Tibial nerve (tissue), 4 donors: ENCODE measurements at regions not wholly inside any gene's neighbourhood (a gene's known extent, or its start where the extent isn't known, plus 50 kb on each side); places are given as distances from the start of the nearest gene placed in this dataset.
A peak's percentile ranks its signal among the peaks of the same experiment; 100 is the strongest.

Source experiments
- DNase-seq, 2 donors: peaks; one replicate each; pipeline ENCODE4 v3.0.0-alpha.2; 2019; ENCODE audit warnings: low spot score in 2 of 2
- H3K27ac ChIP-seq, 4 donors: fragments of 200-600 bp; sonication (generic) in 3 of 4; one replicate each; pipeline ENCODE4 v1.5.1; 2017 to 2019; ENCODE audit warnings: mild to moderate bottlenecking in 1 of 4
- H3K27me3 ChIP-seq, 2 donors: fragments of 200-600 bp; sonication (generic) in 1 of 2; one replicate each; pipeline versions ENCODE4 v1.5.1 to v1.6.0; 2017 to 2019
- H3K36me3 ChIP-seq, 3 donors: fragments of 200-600 bp; sonication (generic); one replicate each; pipeline ENCODE4 v1.5.1; 2018 to 2019
- H3K4me1 ChIP-seq, 4 donors: fragments of 200-600 bp; sonication (generic) in 3 of 4; one replicate each; pipeline ENCODE4 v1.5.1; 2017 to 2019
- H3K4me3 ChIP-seq, 4 donors: fragments of 200-600 bp; sonication (generic) in 3 of 4; one replicate each; pipeline ENCODE4 v1.5.1; 2017 to 2019; ENCODE audit warnings: mild to moderate bottlenecking in 1 of 4, moderate library complexity in 1 of 4
- H3K9me3 ChIP-seq, 4 donors: fragments of 200-600 bp; sonication (generic) in 3 of 4; one replicate each; pipeline ENCODE4 v1.5.1; 2017 to 2019
- CTCF ChIP-seq, 5 experiments: fragments of 200-600 bp in 3 of 5; fragments of 450-650 bp in 2 of 5; sonication (generic) in 3 of 5; IDR thresholded peaks; one replicate each; pipeline ENCODE4 v1.5.1; 2016 to 2019; ENCODE audit warnings: antibody characterized with exemption in 5 of 5, mild to moderate bottlenecking in 3 of 5, moderate library complexity in 2 of 5
- EP300 ChIP-seq, 2 donors: sonication (generic); formaldehyde crosslinking; IDR thresholded peaks; one replicate each; pipeline ENCODE4 v1.6.1; 2017; ENCODE audit warnings: antibody characterized with exemption in 2 of 2, mild to moderate bottlenecking in 1 of 2
- POLR2A ChIP-seq, 2 donors: fragments of 450-650 bp; IDR thresholded peaks; one replicate each; pipeline ENCODE4 v1.6.1; 2017; ENCODE audit warnings: antibody characterized with exemption in 2 of 2, mild to moderate bottlenecking in 2 of 2, moderate library complexity in 2 of 2
- WGBS, 2 donors: methylation state at CpG; one replicate each; pipeline ENCODE4 v1.1.5; 2018; 5-methylcytosine and 5-hydroxymethylcytosine counted together

DNA sequence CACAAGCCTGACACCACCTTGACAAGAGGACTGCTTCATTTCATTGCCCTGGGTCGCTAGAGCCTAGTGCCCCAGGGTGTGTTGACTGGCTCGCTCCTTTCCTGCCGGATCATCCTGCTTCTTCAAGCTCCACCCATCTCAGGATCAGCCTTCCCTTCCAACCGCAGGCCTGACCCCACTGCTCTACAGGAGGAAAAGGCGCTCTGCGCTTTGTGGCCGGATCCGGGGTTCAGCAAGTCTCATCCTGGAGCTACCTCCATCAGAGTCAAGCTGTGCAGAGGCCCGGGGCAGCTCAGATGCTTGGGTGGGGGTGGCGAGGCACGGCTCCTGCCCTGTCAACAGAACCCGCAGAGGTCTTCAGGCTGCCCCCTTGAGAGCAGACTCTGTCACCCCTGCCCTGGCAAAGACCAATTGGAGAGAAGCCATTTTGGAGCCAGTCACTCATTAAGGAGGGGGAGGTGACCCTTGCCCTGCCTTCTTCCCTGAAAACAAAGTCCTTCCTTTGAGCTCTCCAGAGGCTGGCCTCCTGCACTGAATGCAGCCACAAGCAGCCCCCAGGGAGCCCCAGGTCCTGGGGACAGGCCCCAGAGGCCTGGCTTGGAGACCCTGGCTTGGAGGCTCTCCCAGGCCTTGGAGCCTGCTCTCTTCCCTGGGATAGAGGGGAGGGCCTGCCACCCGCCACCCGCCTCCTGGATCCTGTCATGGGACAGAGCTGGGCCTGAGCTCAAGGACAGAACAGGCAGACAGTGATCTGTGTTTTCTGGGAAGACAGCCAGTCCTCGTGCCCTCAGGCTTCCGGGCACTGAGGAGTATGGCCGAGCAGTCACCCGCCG, 80.3 kb downstream of the CPN2 start:
- Histone ChIP-seq H3K27ac (peak overlapping the region; percentile 19 to 93 (median 75)), H3K4me1 (peaks cover 0 to 81% (median 32%) of the 10 kb centered on the region in 4 donors), H3K4me3 (no peak overlapping the region), H3K36me3 (no peaks in the 10 kb centered on the region), H3K9me3 (no peaks in the 10 kb centered on the region), H3K27me3 (no peaks in the 10 kb centered on the region)
- TF ChIP-seq POLR2A (IDR thresholded peaks at IDR 0.05) (no peak), CTCF (IDR thresholded peaks at IDR 0.05) (peak in 1 of 5 experiments; percentile 8), EP300 (IDR thresholded peaks at IDR 0.05) (peak; percentile 76 to 96)
- peak; percentile 78 to 80 for DNase-seq
- 3 to 24% methylated on average over 8 to 16 of the region's 19 CpGs for WGBS, 2 donors

- no peak for TF ChIP-seq EP300 (IDR thresholded peaks at IDR 0.05)
- TF ChIP-seq POLR2A (IDR thresholded peaks at IDR 0.05): no peak
- Histone ChIP-seq H3K27me3 (no peaks in the 10 kb centered on the region), H3K4me1 (peaks cover 0 to 81% (median 34%) of the 10 kb centered on the region in 4 donors), H3K9me3 (no peaks in the 10 kb centered on the region), H3K36me3 (no peaks in the 10 kb centered on the region), H3K27ac (peak overlapping the region; percentile 34 to 93 (median 75)), H3K4me3 (no peak overlapping the region)
- DNase-seq: no peak
- 33 to 44% methylated on average over 13 to 15 of the region's 15 CpGs for WGBS, 2 donors
Observed at GRCh38 chr3:194271460-194272035, 79.6 kb downstream of the CPN2 start.

DNA sequence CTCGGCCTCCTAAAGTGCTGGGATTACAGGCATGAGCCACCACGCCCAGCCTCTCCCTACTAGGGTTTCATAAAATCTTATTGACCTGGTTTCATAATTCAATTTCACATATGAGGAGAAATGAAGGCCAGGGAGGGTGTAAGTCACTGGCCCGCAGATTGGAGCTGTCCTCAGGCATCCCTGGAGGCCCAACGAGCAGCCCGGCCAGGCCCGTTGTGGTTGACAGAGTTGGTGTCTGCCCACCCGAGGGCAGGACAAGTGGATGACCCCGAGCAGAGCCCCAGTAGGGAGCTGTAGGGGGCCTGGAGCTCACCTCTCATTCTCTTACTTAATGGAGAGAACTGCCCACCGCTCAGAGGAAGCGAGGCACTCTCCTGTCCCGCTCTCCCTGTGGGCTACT, 78.9 kb downstream of the CPN2 start:
- H3K4me1 ChIP-seq: peaks cover 0 to 83% (median 41%) of the 10 kb centered on the region in 4 donors
- H3K27me3 ChIP-seq: no peaks in the 10 kb centered on the region
- WGBS, 2 donors: 84 to 87% methylated on average over 11 of the region's 11 CpGs
- no peaks in the 10 kb centered on the region for H3K36me3 ChIP-seq
- H3K27ac ChIP-seq: peak overlapping the region in 3 of 4 donors; percentile 34 to 93 (median 88)
- DNase-seq: no peak
- TF ChIP-seq POLR2A (IDR thresholded peaks at IDR 0.05): no peak
- TF ChIP-seq EP300 (IDR thresholded peaks at IDR 0.05): no peak
- no peak for TF ChIP-seq CTCF (IDR thresholded peaks at IDR 0.05)
- no peak overlapping the region for H3K4me3 ChIP-seq
- no peaks in the 10 kb centered on the region for H3K9me3 ChIP-seq

- peak overlapping the region in 3 of 4 donors; percentile 34 to 93 (median 88) for H3K27ac ChIP-seq
- H3K9me3 ChIP-seq: no peaks in the 10 kb centered on the region
- H3K4me1 ChIP-seq: peaks cover 0 to 84% (median 49%) of the 10 kb centered on the region in 4 donors
- WGBS, 2 donors: 62 to 67% methylated on average over 32 of the region's 32 CpGs
- no peaks in the 10 kb centered on the region for H3K36me3 ChIP-seq
- no peak for TF ChIP-seq POLR2A (IDR thresholded peaks at IDR 0.05)
- TF ChIP-seq CTCF (IDR thresholded peaks at IDR 0.05): no peak
- H3K27me3 ChIP-seq: no peaks in the 10 kb centered on the region
- no peak overlapping the region for H3K4me3 ChIP-seq
- no peak for DNase-seq
Observed at GRCh38 chr3:194272861-194273742, 78.0 kb downstream of the CPN2 start.

DNA sequence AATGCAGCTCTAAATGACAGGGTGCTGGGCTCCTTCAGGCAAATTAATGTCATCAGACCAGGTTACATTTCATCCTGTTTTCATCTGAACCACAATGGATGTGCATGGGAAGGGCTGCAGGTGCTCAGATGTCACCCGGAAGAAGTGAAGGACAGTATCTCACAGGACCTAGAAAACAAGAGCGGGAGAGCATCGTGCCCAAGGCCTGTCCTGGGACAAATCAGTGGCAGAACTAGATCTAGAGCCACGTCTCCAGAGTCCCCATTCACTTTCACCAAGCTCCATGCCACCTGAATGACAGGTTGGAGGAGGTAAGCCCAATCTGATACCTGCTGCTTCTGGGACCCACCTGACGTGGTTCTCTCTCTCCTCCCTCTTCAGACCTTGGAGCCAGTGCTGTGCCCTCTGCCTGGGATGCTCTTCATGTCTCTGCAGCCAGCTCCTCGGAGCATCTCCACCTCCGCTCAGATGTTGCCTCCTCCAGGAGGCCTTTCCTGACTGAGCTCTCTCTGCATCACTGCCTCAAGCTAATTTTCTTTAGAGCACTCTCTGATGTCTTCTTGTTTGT, 77.3 kb downstream of the CPN2 start:
- TF ChIP-seq EP300 (IDR thresholded peaks at IDR 0.05): no peak
- no peak for TF ChIP-seq CTCF (IDR thresholded peaks at IDR 0.05)
- no peak for TF ChIP-seq POLR2A (IDR thresholded peaks at IDR 0.05)
- Histone ChIP-seq H3K27ac (peak overlapping the region in 2 of 4 donors; percentile 88 to 93), H3K4me1 (peaks cover 2 to 92% (median 56%) of the 10 kb centered on the region in 4 donors), H3K36me3 (no peaks in the 10 kb centered on the region), H3K4me3 (no peak overlapping the region), H3K9me3 (no peaks in the 10 kb centered on the region), H3K27me3 (no peaks in the 10 kb centered on the region)
- DNase-seq: no peak
- WGBS, 2 donors: 91 to 92% methylated on average over 7 of the region's 7 CpGs
